ENCODE measurements at regions not wholly inside any gene's neighbourhood (a gene's known extent, or its start where the extent isn't known, plus 50 kb on each side); places are given as distances from the start of the nearest gene placed in this dataset.

DNA sequence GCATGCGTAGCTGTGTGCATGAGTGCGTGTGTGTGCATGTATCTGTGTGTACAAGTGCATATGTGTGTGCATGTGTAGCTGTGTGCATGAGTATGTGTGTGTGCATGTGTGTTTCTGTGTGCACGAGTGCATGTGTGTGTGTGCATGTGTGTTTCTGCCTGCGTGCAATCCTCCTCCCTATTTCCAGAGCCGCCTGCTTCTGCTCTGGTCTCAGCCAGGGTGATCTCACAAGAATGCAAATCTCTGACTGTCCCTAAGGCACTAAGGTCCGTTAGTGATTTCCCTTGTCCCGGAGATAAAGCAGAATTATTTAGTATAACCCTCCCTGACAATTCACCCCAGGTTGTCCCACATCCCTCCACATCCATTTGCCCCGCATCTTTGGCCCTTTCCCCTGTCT lies 530.3 kb downstream of the TCERG1L start:
- Histone ChIP-seq H3K4me3 (no peak overlapping the region), H3K9me3 (no peaks in the 10 kb centered on the region), H3K4me1 (no peaks in the 10 kb centered on the region), H3K36me3 (no peaks in the 10 kb centered on the region), H3K27me3 (no peaks in the 10 kb centered on the region), H3K27ac (no peak overlapping the region)
- DNase-seq (no peak), ATAC-seq (no peak)
- TF ChIP-seq POLR2A (IDR thresholded peaks at IDR 0.05): no peak
- TF ChIP-seq, protein P1, sequence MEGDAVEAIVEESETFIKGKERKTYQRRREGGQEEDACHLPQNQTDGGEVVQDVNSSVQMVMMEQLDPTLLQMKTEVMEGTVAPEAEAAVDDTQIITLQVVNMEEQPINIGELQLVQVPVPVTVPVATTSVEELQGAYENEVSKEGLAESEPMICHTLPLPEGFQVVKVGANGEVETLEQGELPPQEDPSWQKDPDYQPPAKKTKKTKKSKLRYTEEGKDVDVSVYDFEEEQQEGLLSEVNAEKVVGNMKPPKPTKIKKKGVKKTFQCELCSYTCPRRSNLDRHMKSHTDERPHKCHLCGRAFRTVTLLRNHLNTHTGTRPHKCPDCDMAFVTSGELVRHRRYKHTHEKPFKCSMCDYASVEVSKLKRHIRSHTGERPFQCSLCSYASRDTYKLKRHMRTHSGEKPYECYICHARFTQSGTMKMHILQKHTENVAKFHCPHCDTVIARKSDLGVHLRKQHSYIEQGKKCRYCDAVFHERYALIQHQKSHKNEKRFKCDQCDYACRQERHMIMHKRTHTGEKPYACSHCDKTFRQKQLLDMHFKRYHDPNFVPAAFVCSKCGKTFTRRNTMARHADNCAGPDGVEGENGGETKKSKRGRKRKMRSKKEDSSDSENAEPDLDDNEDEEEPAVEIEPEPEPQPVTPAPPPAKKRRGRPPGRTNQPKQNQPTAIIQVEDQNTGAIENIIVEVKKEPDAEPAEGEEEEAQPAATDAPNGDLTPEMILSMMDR (IDR thresholded peaks at IDR 0.05): no peak
- WGBS (ENCODE audit: insufficient coverage, low coverage, low lambda C conversion rate, missing lambda C conversion rate): 43% methylated on average over 5 of the region's 8 CpGs
- intact Hi-C loops (cut with DNase I): no loop called here

DNA sequence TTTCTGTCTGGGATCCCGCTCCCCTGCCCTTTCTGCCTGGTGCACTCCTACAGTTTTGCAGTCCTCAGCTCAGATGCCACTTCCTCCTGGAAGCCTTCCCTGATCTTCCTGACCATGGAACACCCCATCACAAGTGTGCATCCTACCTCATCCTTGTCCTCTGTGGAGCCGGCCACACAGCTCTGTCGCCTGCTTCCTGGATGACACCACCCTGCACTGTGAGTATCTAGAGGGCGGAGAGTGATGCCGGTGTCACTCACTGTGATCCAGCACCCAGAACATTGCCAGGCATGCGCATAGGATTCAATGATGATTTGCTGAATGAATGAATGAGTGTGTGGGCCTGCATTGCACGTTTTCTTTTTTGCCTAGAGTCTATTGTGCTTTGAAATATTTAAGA lies 529.9 kb downstream of the TCERG1L start:
- no peak overlapping the region for H3K27ac ChIP-seq
- intact Hi-C loops (cut with DNase I): no loop called here
- no peaks in the 10 kb centered on the region for H3K9me3 ChIP-seq
- TF ChIP-seq POLR2A (IDR thresholded peaks at IDR 0.05): no peak
- TF ChIP-seq, protein P1 (IDR thresholded peaks at IDR 0.05): no peak
- H3K4me3 ChIP-seq: no peak overlapping the region
- DNase-seq (no peak), ATAC-seq (no peak)
- H3K36me3 ChIP-seq: no peaks in the 10 kb centered on the region
- no peaks in the 10 kb centered on the region for H3K4me1 ChIP-seq
- H3K27me3 ChIP-seq: no peaks in the 10 kb centered on the region
- 68% methylated on average over 7 of the region's 7 CpGs for WGBS (ENCODE audit: insufficient coverage, low coverage, low lambda C conversion rate, missing lambda C conversion rate)

DNA sequence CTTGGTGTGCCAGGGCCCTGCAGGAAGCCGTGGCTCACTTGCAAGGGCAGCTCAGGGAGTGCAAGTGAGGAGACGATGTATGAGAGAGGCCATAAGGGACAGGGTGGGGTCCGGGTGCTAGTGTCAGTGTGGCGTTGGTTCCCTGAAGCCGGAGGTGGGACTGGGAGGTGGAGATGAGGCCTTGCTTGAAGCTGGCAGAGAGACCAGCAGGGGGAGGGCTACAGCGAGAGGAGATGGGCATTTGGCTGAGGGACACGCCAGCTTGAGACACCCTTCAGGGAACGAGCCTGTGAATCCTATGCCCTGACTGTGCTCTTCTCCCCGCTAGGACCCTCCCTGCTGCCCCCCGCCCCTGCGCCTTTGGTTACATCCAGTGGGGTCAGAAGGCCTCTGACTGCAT lies 529.1 kb downstream of the TCERG1L start:
- Histone ChIP-seq H3K27me3 (no peaks in the 10 kb centered on the region), H3K27ac (no peak overlapping the region), H3K9me3 (no peaks in the 10 kb centered on the region), H3K4me1 (no peaks in the 10 kb centered on the region), H3K4me3 (no peak overlapping the region), H3K36me3 (no peaks in the 10 kb centered on the region)
- intact Hi-C loops (cut with DNase I): no loop called here
- DNase-seq: no peak
- whole genome bisulfite sequencing (ENCODE audit: insufficient coverage, low coverage, low lambda C conversion rate, missing lambda C conversion rate): 35% methylated on average over 7 of the region's 11 CpGs
- no peak for ATAC-seq
- TF ChIP-seq, protein P1 (IDR thresholded peaks at IDR 0.05): no peak
- no peak for TF ChIP-seq POLR2A (IDR thresholded peaks at IDR 0.05)

DNA sequence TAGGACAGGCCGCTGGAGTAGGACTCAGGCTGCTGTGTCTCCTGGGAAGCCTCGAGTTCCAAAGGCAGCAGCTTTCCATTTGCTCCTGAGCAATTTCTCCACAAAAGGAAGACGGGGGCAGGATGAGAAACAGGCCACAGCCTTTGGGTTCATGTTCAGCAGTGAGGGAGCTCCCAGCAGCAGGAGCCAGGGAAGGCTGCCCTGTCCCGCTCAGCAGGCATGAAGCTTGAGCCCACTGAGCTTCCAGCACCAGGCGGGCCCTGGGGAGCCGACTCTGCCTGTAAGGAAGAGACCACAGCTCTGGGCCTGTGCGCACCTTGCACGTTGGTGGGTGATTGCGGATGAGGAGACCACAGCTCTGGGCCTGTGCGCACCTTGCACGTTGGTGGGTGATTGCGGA lies 527.2 kb downstream of the TCERG1L start:
- TF ChIP-seq, protein P1 (IDR thresholded peaks at IDR 0.05): no peak
- no peak for TF ChIP-seq POLR2A (IDR thresholded peaks at IDR 0.05)
- Histone ChIP-seq H3K27me3 (no peaks in the 10 kb centered on the region), H3K9me3 (no peaks in the 10 kb centered on the region), H3K27ac (no peak overlapping the region), H3K4me1 (no peaks in the 10 kb centered on the region), H3K36me3 (no peaks in the 10 kb centered on the region), H3K4me3 (no peak overlapping the region)
- intact Hi-C loops (cut with DNase I): no loop called here
- ATAC-seq (no peak), DNase-seq (no peak)
- 46% methylated on average over 6 of the region's 12 CpGs for WGBS (ENCODE audit: insufficient coverage, low coverage, low lambda C conversion rate, missing lambda C conversion rate)

DNA sequence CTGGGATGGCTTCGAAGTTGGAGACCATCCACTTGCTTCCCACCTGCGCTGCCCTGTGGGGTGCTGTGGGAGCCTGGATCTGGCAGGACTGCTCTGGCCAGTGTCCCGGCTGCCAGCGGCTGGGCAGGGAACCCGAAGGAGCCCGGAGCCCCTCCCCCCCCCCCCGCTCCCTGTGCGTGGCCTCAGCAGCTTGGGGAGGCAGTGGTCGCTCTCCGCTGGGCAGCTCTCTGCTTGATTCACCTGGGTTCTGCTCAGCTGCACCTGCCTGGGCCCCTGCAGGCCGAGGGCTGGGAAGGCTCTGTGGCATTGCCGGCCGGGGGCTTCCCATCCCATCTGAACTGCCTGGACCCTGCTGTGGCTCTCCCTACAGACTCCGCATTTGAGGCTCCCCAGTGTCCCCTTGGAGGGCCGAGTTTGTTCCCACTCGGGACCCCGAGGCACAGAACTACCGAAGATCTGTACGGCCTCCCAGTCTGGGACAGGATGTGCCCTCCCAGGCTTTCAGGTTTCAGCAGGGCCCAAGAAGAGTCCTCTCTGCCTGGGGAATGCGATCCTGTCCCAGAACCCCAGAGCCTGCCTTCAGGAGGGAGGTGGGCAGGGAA lies 525.1 kb downstream of the TCERG1L start:
- TF ChIP-seq, protein P1 (IDR thresholded peaks at IDR 0.05): no peak
- no peak for TF ChIP-seq POLR2A (IDR thresholded peaks at IDR 0.05)
- no peaks in the 10 kb centered on the region for H3K36me3 ChIP-seq
- no peaks in the 10 kb centered on the region for H3K4me1 ChIP-seq
- no peak overlapping the region for H3K27ac ChIP-seq
- ATAC-seq (no peak), DNase-seq (no peak)
- H3K4me3 ChIP-seq: no peak overlapping the region
- intact Hi-C loops (cut with DNase I): no loop called here
- H3K27me3 ChIP-seq: no peaks in the 10 kb centered on the region
- H3K9me3 ChIP-seq: no peaks in the 10 kb centered on the region
- WGBS (ENCODE audit: insufficient coverage, low coverage, low lambda C conversion rate, missing lambda C conversion rate): no CpG with 5 or more reads among the region's 20 CpGs

All from right lobe of liver (tissue), 6 donors.